Transverse colon (tissue), 4 donors: ENCODE measurements at regions not wholly inside any gene's neighbourhood (a gene's known extent, or its start where the extent isn't known, plus 50 kb on each side); places are given as distances from the start of the nearest gene placed in this dataset.

ENCODE experiments used
- DNase-seq: peaks from one replicate; pipeline ENCODE4 v3.0.0-alpha.2; 2019
- H3K27ac ChIP-seq, 4 donors: fragments of 200-600 bp; sonication (generic); 2 replicates each; pipeline ENCODE4 v1.5.1; 2016 to 2018; ENCODE audit warnings: inconsistent platforms in 4 of 4
- H3K27me3 ChIP-seq: fragments of 200-600 bp; sonication (generic); 2 replicates; pipeline ENCODE4 v1.5.1; 2017; ENCODE audit warnings: inconsistent platforms
- H3K36me3 ChIP-seq, 4 donors: fragments of 200-600 bp; sonication (generic); 2 replicates each; pipeline ENCODE4 v1.5.1; 2017 to 2019; ENCODE audit warnings: inconsistent platforms in 4 of 4
- H3K4me1 ChIP-seq, 4 donors: fragments of 200-600 bp; sonication (generic); 2 replicates each; pipeline ENCODE4 v1.5.1; 2017 to 2020; ENCODE audit warnings: inconsistent platforms in 4 of 4
- H3K4me3 ChIP-seq, 4 donors: fragments of 200-600 bp; sonication (generic); 1 replicate in 1 of 4; 2 replicates in 3 of 4; pipeline versions ENCODE4 v1.5.1 to v1.6.1; 2017 to 2019; ENCODE audit warnings: inconsistent platforms in 4 of 4
- H3K9me3 ChIP-seq, 2 donors: fragments of 200-600 bp; sonication (generic); 2 replicates each; pipeline ENCODE4 v1.5.1; 2017 to 2019; ENCODE audit warnings: inconsistent platforms in 2 of 2
- EP300 ChIP-seq: sonication (generic); formaldehyde crosslinking; IDR thresholded peaks from one replicate; pipeline ENCODE4 v1.6.1; 2017; ENCODE audit warnings: antibody characterized with exemption, low read depth
- POLR2A ChIP-seq: fragments of 450-650 bp; IDR thresholded peaks from one replicate; pipeline ENCODE4 v1.6.1; 2016; ENCODE audit warnings: antibody characterized with exemption, mild to moderate bottlenecking, moderate library complexity
- POLR2AphosphoS5 ChIP-seq, 3 donors: sonication (generic); formaldehyde crosslinking; IDR thresholded peaks; one replicate each; pipeline ENCODE4 v1.6.1; 2016; ENCODE audit warnings: antibody characterized with exemption in 3 of 3
- WGBS, 2 donors: methylation state at CpG; one replicate each; pipeline ENCODE4 v1.1.5; 2018; ENCODE audit warnings: low coverage in 1 of 2; 5-methylcytosine and 5-hydroxymethylcytosine counted together
- in situ Hi-C, 4 donors: fragments of 200-750 bp; cut with MboI; loops; one replicate each; pipeline versions ENCODE4 v1.15.0 to v1.15.1; 2017; ENCODE audit warnings: low sequenced_read_pairs in 3 of 4, low pct_ligation_motif_present in 1 of 4, low pct_unique_long_range_greater_than_20kb in 1 of 4
- intact Hi-C: fragments of 100-400 bp; cut with DNase I; formaldehyde crosslinking; loops from one replicate; pipeline ENCODE4 v1.15.1; 2023; ENCODE audit warnings: low total_unique reads
- TF ChIP-seq, protein P1 (sequence below), 5 experiments: fragments of 200-600 bp in 3 of 5; fragments of 450-650 bp in 2 of 5; sonication (generic) in 3 of 5; IDR thresholded peaks; 1 replicate in 2 of 5; 2 replicates in 3 of 5; pipeline ENCODE4 v1.5.1; 2016 to 2017; ENCODE audit warnings: antibody characterized with exemption in 5 of 5, inconsistent platforms in 3 of 5, mild to moderate bottlenecking in 2 of 5, moderate library complexity in 1 of 5

DNA sequence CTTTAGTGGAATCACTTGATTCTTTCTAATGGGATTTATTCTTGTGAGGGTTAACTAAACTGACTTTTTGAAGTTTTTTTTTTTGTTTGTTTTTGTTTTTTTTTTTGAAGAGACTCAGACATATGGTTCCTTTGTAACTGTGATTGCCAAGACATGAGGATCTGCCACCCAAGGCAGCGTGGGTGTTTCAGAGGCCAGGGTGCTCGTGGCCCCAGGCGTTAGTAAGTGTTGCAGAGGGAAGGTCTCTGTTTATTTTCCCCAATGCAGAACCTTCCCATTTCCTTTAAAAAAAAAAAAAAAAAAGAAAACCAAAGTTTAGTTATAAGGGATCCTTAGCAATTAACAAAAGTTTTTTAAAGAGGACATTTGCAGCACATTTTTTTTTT, 94.8 kb downstream of the CTTN start:
- in situ Hi-C loops, result no loop called here
- intact Hi-C loops, result no loop called here
- Histone ChIP-seq H3K9me3 (no peaks in the 10 kb centered on the region), H3K27ac (no peak overlapping the region), H3K4me3 (no peak overlapping the region), H3K27me3 (no peaks in the 10 kb centered on the region), H3K4me1 (no peaks in the 10 kb centered on the region), H3K36me3 (no peaks in the 10 kb centered on the region)
- 52 to 72% methylated on average over 3 of the region's 3 CpGs for WGBS, 2 donors
- TF ChIP-seq, protein P1, sequence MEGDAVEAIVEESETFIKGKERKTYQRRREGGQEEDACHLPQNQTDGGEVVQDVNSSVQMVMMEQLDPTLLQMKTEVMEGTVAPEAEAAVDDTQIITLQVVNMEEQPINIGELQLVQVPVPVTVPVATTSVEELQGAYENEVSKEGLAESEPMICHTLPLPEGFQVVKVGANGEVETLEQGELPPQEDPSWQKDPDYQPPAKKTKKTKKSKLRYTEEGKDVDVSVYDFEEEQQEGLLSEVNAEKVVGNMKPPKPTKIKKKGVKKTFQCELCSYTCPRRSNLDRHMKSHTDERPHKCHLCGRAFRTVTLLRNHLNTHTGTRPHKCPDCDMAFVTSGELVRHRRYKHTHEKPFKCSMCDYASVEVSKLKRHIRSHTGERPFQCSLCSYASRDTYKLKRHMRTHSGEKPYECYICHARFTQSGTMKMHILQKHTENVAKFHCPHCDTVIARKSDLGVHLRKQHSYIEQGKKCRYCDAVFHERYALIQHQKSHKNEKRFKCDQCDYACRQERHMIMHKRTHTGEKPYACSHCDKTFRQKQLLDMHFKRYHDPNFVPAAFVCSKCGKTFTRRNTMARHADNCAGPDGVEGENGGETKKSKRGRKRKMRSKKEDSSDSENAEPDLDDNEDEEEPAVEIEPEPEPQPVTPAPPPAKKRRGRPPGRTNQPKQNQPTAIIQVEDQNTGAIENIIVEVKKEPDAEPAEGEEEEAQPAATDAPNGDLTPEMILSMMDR (IDR thresholded peaks at IDR 0.05), result no peak
- DNase-seq, result no peak

DNA sequence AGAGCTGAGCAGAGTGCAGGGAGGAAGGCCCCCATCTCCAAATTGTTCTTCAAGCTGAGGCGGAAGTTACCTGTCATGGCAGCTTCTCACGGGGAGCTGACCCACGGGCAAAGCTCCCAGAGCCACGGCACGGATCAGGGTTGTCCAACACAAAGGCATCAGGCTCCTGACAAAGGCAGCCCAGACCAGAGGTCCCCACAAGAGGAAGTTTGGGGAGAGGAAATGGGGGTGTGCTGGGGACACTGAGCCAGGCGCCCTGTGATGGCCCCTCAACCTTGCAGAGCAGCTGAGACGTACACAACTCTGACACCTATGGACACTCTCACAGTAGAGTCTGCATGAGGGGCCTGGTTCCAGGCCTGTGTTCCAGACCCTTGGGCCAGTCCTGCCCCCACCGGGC, 95.6 kb downstream of the CTTN start:
- H3K27me3 ChIP-seq, result no peaks in the 10 kb centered on the region
- no peak overlapping the region for H3K4me3 ChIP-seq
- WGBS, 2 donors, result 91 to 100% methylated on average over 1 to 8 of the region's 8 CpGs
- TF ChIP-seq EP300 (no peak), POLR2A (no peak), POLR2AphosphoS5 (IDR thresholded peaks at IDR 0.05) (no peak)
- TF ChIP-seq, protein P1 (IDR thresholded peaks at IDR 0.05), result no peak
- H3K9me3 ChIP-seq, result no peaks in the 10 kb centered on the region
- intact Hi-C loops, result no loop called here
- H3K27ac ChIP-seq, result no peak overlapping the region
- no peaks in the 10 kb centered on the region for H3K4me1 ChIP-seq
- in situ Hi-C loops, result no loop called here
- no peak for DNase-seq
- no peaks in the 10 kb centered on the region for H3K36me3 ChIP-seq

DNA sequence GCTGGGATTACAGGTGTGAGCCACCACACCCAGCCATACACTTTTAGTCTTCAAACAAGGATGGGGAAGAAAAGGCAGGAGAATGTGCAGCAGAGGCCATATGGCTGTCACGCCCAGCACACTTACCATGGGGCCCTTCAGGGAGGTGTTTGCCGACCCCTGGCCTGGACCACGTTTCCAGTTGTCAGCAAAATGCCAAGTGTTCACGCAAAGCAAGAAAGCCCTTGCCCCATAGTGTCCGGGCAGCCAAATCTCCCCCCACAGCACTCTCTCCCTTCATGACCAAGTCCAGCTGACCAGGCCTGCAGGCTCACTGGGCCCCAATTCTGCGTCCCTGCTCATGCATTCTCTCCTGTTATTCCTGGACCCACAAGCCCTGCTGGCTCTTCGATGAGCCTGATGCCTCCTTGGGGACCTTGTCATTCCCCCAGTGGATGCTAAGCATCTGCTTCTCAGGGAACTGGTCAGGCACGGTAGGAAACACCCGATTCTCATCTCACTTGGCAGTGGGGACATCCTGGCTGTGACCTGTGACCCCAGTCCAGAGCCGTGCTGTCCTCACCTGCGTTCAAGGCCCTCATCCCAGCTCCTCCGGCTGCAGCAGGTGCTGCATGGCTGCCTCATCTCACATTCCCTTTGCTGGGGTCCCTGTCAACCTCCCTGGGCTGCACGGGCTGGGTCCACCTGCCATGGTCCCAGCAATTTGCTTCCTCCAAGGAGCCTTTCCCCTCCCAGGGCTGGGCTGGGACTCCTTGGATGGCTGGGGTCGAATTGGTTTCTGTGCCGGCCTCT, 96.4 kb downstream of the CTTN start:
- WGBS, 2 donors, result 86% methylated on average over 15 of the region's 15 CpGs; no CpG with 5 or more reads in 1 of the 2 donors
- Histone ChIP-seq H3K27me3 (no peaks in the 10 kb centered on the region), H3K4me1 (no peaks in the 10 kb centered on the region), H3K36me3 (no peaks in the 10 kb centered on the region), H3K4me3 (no peak overlapping the region), H3K9me3 (no peaks in the 10 kb centered on the region), H3K27ac (no peak overlapping the region)
- DNase-seq, result no peak
- TF ChIP-seq POLR2A (no peak), POLR2AphosphoS5 (IDR thresholded peaks at IDR 0.05) (no peak), EP300 (no peak)
- TF ChIP-seq, protein P1 (IDR thresholded peaks at IDR 0.05), result no peak
- intact Hi-C loops, result no loop called here
- in situ Hi-C loops, result no loop called here

DNA sequence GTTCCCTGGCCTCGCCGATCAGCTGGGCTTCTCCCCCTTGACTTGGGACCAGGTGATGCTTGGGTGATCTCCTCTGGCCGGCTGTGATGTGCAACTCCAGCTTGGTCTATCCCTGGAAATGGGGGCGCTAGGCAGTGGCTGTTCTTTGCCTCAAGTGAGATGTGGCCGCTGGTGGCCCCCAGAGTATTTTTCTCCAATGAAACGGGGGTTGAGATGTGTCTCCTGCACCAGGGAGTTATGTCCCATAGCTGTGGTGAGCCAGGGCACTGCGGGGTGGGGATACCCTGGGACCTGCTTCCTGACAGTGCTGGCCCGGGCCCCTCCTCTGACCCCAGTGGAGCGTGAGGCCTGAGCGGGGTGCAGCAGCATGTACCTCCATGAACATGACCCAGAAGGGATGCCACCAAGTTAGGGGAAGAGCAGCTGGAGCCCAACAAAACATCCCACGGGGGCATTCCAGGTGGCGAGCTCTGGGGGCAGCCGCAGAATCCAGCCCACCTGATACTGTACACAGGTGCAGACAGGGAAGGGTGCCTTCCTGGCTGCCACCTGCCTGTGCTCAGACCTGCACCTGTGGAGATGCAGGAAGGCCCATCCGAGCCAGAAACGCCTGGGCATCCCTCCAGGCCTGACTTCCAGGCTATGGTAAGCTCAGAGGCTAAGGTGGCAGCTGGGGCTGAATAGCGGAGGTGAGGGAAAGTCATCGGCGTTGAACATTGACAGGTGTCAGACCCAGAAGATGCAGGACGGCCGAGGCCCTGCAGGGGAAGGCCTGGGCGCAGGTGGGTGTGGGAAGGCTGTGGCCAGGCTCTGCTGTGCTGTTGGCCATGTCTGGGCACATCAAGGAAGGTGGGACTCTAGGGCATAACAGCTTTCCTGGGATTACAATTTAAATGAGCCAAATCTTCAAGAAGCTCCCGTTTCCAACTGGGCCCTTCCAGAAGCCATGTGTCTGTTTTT, 97.3 kb downstream of the CTTN start:
- no peak for DNase-seq
- in situ Hi-C loops (no loop called here), intact Hi-C loops (no loop called here)
- Histone ChIP-seq H3K27ac (no peak overlapping the region), H3K4me1 (no peaks in the 10 kb centered on the region), H3K36me3 (no peaks in the 10 kb centered on the region), H3K9me3 (no peaks in the 10 kb centered on the region), H3K4me3 (no peak overlapping the region), H3K27me3 (no peaks in the 10 kb centered on the region)
- 89% methylated on average over 21 of the region's 22 CpGs; no CpG with 5 or more reads in 1 of the 2 donors for WGBS, 2 donors
- TF ChIP-seq POLR2A (no peak), EP300 (no peak), POLR2AphosphoS5 (IDR thresholded peaks at IDR 0.05) (no peak)
- TF ChIP-seq, protein P1 (IDR thresholded peaks at IDR 0.05), result no peak
